Naive thymus-derived CD8-positive, alpha-beta T cell (primary cell): ENCODE measurements at regions not wholly inside any gene's neighbourhood (a gene's known extent, or its start where the extent isn't known, plus 50 kb on each side); places are given as distances from the start of the nearest gene placed in this dataset.
"Not testable (repeated sequence)": the region's sequence is repeated elsewhere in the genome, so short reads cannot be mapped to it uniquely, and the experiment has no call there.

Experiments
- ATAC-seq, 2 donors: fragments of 150-1000 bp; cut with Tn5 transposase in 1 of 2; sonication (Bioruptor Pico), chemical (Tn5 transposase) in 1 of 2; 1 replicate in 1 of 2; 2 replicates in 1 of 2; pipeline ENCODE4 v1.10.0; 2021; ENCODE audit warnings: mild to moderate bottlenecking in 2 of 2, moderate library complexity in 2 of 2
- POLR2A ChIA-PET: fragments of 350-600 bp; sonication (Branson Sonifier 250); formaldehyde crosslinking; loops from one replicate; lab custom pipeline; 2021; ENCODE audit warnings: antibody characterized with exemption; lab: Charles Lee
- DNase-seq, 10 donors: peaks; one replicate each; pipeline versions ENCODE4 v3.0.0 to v3.0.0-alpha.2; 2020 to 2022
- H3K27ac Mint-ChIP-seq, 10 donors: one replicate each; pipeline ENCODE4 v1.8.0; 2020 to 2022; ENCODE audit warnings: mild to moderate bottlenecking in 10 of 10, mixed read lengths in 10 of 10, moderate library complexity in 4 of 10, inconsistent platforms in 1 of 10
- H3K27me3 Mint-ChIP-seq, 5 donors: one replicate each; pipeline ENCODE4 v1.8.0; 2021 to 2022; ENCODE audit warnings: mixed read lengths in 5 of 5
- H3K36me3 Mint-ChIP-seq, 3 donors: one replicate each; pipeline ENCODE4 v1.8.0; 2020 to 2022; ENCODE audit warnings: mixed read lengths in 3 of 3, mild to moderate bottlenecking in 2 of 3, inconsistent platforms in 1 of 3
- H3K4me1 Mint-ChIP-seq, 4 donors: one replicate each; pipeline ENCODE4 v1.8.0; 2021 to 2022; ENCODE audit warnings: mixed read lengths in 4 of 4
- H3K4me3 Mint-ChIP-seq, 10 donors: one replicate each; pipeline ENCODE4 v1.8.0; 2020 to 2022; ENCODE audit warnings: mild to moderate bottlenecking in 10 of 10, mixed read lengths in 10 of 10, moderate library complexity in 6 of 10, inconsistent platforms in 1 of 10
- H3K9me3 Mint-ChIP-seq, 9 donors: one replicate each; pipeline ENCODE4 v1.8.0; 2020 to 2022; ENCODE audit warnings: mixed read lengths in 9 of 9, mild to moderate bottlenecking in 3 of 9, inconsistent platforms in 1 of 9, moderate library complexity in 1 of 9

- no peak overlapping the region for H3K4me3 Mint-ChIP-seq
- no peaks in the 10 kb centered on the region for H3K4me1 Mint-ChIP-seq
- ATAC-seq (no peak), DNase-seq (no peak)
- H3K27ac Mint-ChIP-seq: no peak overlapping the region
- H3K27me3 Mint-ChIP-seq: peaks cover 0 to 10% (median 2%) of the 10 kb centered on the region in 5 donors
- POLR2A ChIA-PET: no interaction called here
- no peaks in the 10 kb centered on the region for H3K36me3 Mint-ChIP-seq
- peaks cover 0 to 14% (median 2%) of the 10 kb centered on the region in 9 donors for H3K9me3 Mint-ChIP-seq
These were observed 67.6 kb upstream of the RASEF start for GRCh38 chr9:83130541-83130940.

- Mint-ChIP-seq H3K36me3 (no peaks in the 10 kb centered on the region), H3K9me3 (peaks cover 0 to 18% (median 2%) of the 10 kb centered on the region in 9 donors), H3K27ac (no peak overlapping the region), H3K4me3 (no peak overlapping the region), H3K27me3 (peaks cover 0 to 20% (median 2%) of the 10 kb centered on the region in 5 donors), H3K4me1 (no peaks in the 10 kb centered on the region)
- no peak for ATAC-seq
- DNase-seq: no peak
- POLR2A ChIA-PET: no interaction called here
These were observed 62.7 kb upstream of the RASEF start for GRCh38 chr9:83125671-83126070.

GRCh38 chr9:83119873-83120272 lies 56.9 kb upstream of the RASEF start:
- POLR2A ChIA-PET: no interaction called here
- Mint-ChIP-seq H3K9me3 (peaks cover 3 to 14% (median 7%) of the 10 kb centered on the region in 9 donors), H3K4me3 (no peak overlapping the region), H3K27ac (no peak overlapping the region), H3K27me3 (peaks cover 0 to 12% (median 0%) of the 10 kb centered on the region in 5 donors), H3K4me1 (no peaks in the 10 kb centered on the region), H3K36me3 (peaks cover 0 to 7% (median 0%) of the 10 kb centered on the region in 3 donors)
- DNase-seq (no peak), ATAC-seq (no peak)

- H3K4me3 Mint-ChIP-seq: no peak overlapping the region
- H3K36me3 Mint-ChIP-seq: peaks cover 0 to 23% (median 0%) of the 10 kb centered on the region in 3 donors
- H3K4me1 Mint-ChIP-seq: no peaks in the 10 kb centered on the region
- DNase-seq (no peak), ATAC-seq (no peak)
- H3K27ac Mint-ChIP-seq: no peak overlapping the region
- H3K9me3 Mint-ChIP-seq: peaks cover 10 to 34% (median 21%) of the 10 kb centered on the region in 9 donors
- peaks cover 0 to 3% (median 0%) of the 10 kb centered on the region in 5 donors for H3K27me3 Mint-ChIP-seq
- POLR2A ChIA-PET: no interaction called here
These were observed 53.1 kb upstream of the RASEF start for GRCh38 chr9:83116026-83116425.

GRCh38 chr9:83113445-83113844 lies 50.5 kb upstream of the RASEF start:
- H3K27me3 Mint-ChIP-seq, ATAC-seq, H3K4me1 Mint-ChIP-seq, POLR2A ChIA-PET, DNase-seq, H3K4me3 Mint-ChIP-seq, H3K27ac Mint-ChIP-seq: not testable (repeated sequence)
- Mint-ChIP-seq H3K36me3 (peaks cover 0 to 23% (median 0%) of the 10 kb centered on the region in 3 donors), H3K9me3 (peaks cover 10 to 36% (median 21%) of the 10 kb centered on the region in 9 donors)
